BJ (cell line): ENCODE measurements at regions not wholly inside any gene's neighbourhood (a gene's known extent, or its start where the extent isn't known, plus 50 kb on each side); places are given as distances from the start of the nearest gene placed in this dataset.

Experiments used
- CTCF ChIA-PET: fragments of 350-600 bp; formaldehyde crosslinking; extraction: SDS; loops from one replicate; lab custom pipeline; 2021; ENCODE audit warnings: antibody characterized with exemption, inconsistent platforms; lab: Yijun Ruan, JAX
- POLR2A ChIA-PET: fragments of 300-600 bp; sonication (Branson Sonifier 250); formaldehyde crosslinking; extraction: SDS; loops from one replicate; lab custom pipeline; 2021; ENCODE audit warnings: antibody characterized with exemption; lab: Charles Lee
- DNase-seq: peaks from one replicate; pipeline ENCODE4 v3.0.0-alpha.2; 2011; ENCODE audit warnings: low read depth
- H3K27me3 ChIP-seq: 2 replicates; pipeline ENCODE4 v1.6.0; 2011; ENCODE audit warnings: low read length; ENCODE audit not compliant: control insufficient read depth, insufficient read depth
- H3K36me3 ChIP-seq: 2 replicates; pipeline ENCODE4 v1.5.1; 2011; ENCODE audit warnings: low read length; ENCODE audit not compliant: control insufficient read depth, insufficient read depth
- H3K4me3 ChIP-seq: 2 replicates; pipeline ENCODE4 v1.5.1; 2011; ENCODE audit warnings: low read depth, mild to moderate bottlenecking, control low read depth, low read length
- TF ChIP-seq, protein P1 (sequence below): IDR thresholded peaks from 2 replicates; pipeline ENCODE4 v1.5.1; 2011; ENCODE audit warnings: low read depth, mild to moderate bottlenecking, control low read depth, inconsistent platforms, low read length, moderate library complexity; ENCODE audit not compliant: insufficient read depth

- H3K36me3 ChIP-seq, result no peaks in the 10 kb centered on the region
- DNase-seq, result no peak
- H3K27me3 ChIP-seq, result no peaks in the 10 kb centered on the region
- TF ChIP-seq, protein P1, sequence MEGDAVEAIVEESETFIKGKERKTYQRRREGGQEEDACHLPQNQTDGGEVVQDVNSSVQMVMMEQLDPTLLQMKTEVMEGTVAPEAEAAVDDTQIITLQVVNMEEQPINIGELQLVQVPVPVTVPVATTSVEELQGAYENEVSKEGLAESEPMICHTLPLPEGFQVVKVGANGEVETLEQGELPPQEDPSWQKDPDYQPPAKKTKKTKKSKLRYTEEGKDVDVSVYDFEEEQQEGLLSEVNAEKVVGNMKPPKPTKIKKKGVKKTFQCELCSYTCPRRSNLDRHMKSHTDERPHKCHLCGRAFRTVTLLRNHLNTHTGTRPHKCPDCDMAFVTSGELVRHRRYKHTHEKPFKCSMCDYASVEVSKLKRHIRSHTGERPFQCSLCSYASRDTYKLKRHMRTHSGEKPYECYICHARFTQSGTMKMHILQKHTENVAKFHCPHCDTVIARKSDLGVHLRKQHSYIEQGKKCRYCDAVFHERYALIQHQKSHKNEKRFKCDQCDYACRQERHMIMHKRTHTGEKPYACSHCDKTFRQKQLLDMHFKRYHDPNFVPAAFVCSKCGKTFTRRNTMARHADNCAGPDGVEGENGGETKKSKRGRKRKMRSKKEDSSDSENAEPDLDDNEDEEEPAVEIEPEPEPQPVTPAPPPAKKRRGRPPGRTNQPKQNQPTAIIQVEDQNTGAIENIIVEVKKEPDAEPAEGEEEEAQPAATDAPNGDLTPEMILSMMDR, result no peak
- H3K4me3 ChIP-seq, result no peak overlapping the region
- ChIA-PET POLR2A (no interaction called here), CTCF (no interaction called here)
Measured at GRCh38 chr5:18036531-18036930, 402.3 kb downstream of the TAF11L14 start.

GRCh38 chr5:18037718-18038117, 403.5 kb downstream of the TAF11L14 start:
- Histone ChIP-seq H3K36me3 (no peaks in the 10 kb centered on the region), H3K27me3 (no peaks in the 10 kb centered on the region), H3K4me3 (no peak overlapping the region)
- DNase-seq, result no peak
- CTCF ChIA-PET, result no interaction called here
- POLR2A ChIA-PET, result no interaction called here
- TF ChIP-seq, protein P1, result no peak

GRCh38 chr5:18043344-18043743, 409.1 kb downstream of the TAF11L14 start:
- no peak for DNase-seq
- TF ChIP-seq, protein P1, result no peak
- ChIA-PET POLR2A (no interaction called here), CTCF (no interaction called here)
- Histone ChIP-seq H3K27me3 (no peaks in the 10 kb centered on the region), H3K4me3 (no peak overlapping the region), H3K36me3 (no peaks in the 10 kb centered on the region)

DNA sequence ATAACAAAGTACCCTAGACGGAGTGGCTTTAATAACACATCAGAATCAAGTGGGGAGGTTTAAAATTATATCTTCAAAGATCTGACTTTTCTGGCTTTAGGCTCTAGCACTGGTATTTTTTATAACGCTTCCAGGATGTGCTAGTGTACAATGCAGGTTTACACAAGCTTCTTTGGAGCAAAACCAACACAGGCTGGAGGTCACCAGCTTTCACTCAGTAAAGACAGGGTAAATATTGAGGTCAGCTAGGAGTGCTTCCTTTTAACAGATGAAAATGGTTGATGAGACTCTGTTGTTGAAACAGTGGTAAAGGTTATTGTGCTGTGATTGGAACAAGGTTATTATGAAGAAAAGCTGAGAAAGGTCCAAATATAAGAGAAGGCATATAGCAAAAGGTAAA, 414.2 kb downstream of the TAF11L14 start:
- ChIA-PET POLR2A (no interaction called here), CTCF (no interaction called here)
- TF ChIP-seq, protein P1, result no peak
- DNase-seq, result no peak
- H3K27me3 ChIP-seq, result no peaks in the 10 kb centered on the region
- no peak overlapping the region for H3K4me3 ChIP-seq
- no peaks in the 10 kb centered on the region for H3K36me3 ChIP-seq

DNA sequence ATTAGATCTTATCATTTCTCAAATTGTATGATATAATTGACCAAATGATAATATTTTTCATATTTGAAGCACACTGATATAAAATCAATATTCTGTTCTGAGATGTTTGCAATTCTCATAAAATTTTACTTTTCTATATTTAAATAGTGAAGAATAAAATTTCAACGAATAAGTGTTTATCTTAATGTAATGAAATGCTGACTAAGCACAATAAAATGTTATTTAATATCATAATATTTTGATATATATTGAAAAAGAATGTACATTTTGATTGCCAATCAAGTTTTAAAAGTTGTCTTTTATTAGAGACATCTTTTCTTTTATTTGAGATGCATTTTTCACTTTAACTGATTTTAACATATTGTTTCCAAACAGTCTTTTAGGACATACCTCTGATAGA, 416.1 kb downstream of the TAF11L14 start:
- TF ChIP-seq, protein P1, result no peak
- ChIA-PET CTCF (no interaction called here), POLR2A (no interaction called here)
- H3K27me3 ChIP-seq, result no peaks in the 10 kb centered on the region
- no peaks in the 10 kb centered on the region for H3K36me3 ChIP-seq
- DNase-seq, result no peak
- no peak overlapping the region for H3K4me3 ChIP-seq
